ENCODE measurements at regions not wholly inside any gene's neighbourhood (a gene's known extent, or its start where the extent isn't known, plus 50 kb on each side); places are given as distances from the start of the nearest gene placed in this dataset.

DNA sequence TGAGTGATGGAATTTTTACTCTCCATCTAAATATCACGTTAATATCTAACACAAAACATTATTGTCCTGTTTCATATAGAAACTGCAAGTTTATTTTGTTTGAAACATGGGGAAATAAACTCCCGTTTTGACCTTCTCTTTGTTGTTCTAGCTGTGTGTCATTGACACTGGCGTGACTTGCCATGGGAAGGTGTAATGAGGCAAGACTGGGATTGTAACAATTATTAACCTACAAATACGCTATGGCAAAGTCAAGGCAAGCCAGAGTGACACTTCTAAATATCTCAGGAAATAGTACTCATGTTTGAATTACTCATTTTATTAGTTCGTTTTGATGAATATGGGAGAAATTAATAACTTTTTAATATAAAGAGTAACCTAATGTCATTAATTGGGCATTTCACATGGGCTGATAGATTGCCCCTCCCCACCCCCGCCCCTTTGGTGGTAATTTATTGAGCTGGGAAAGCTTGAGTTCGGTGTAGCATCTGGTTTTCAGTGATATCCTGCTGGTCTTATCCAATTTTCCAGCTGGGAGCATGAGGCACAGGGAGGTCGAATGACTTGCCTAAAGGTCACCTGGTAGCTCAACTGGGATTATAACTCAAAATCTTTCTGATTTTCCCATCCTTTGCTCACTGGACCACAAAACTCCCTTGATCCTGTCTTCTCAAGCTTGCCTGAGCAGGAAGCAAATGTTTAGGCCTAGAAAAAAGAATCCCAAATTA lies 380.6 kb upstream of the JAG1 start:
- H3K27ac Mint-ChIP-seq, result no peak overlapping the region
- H3K36me3 ChIP-seq, result no peaks in the 10 kb centered on the region
- peaks cover 12% of the 10 kb centered on the region for H3K4me1 ChIP-seq
- no peaks in the 10 kb centered on the region for H4K20me1 ChIP-seq (ENCODE audit: low read depth)
- H3K4me3 Mint-ChIP-seq, result no peak overlapping the region
- TF ChIP-seq, protein P1, sequence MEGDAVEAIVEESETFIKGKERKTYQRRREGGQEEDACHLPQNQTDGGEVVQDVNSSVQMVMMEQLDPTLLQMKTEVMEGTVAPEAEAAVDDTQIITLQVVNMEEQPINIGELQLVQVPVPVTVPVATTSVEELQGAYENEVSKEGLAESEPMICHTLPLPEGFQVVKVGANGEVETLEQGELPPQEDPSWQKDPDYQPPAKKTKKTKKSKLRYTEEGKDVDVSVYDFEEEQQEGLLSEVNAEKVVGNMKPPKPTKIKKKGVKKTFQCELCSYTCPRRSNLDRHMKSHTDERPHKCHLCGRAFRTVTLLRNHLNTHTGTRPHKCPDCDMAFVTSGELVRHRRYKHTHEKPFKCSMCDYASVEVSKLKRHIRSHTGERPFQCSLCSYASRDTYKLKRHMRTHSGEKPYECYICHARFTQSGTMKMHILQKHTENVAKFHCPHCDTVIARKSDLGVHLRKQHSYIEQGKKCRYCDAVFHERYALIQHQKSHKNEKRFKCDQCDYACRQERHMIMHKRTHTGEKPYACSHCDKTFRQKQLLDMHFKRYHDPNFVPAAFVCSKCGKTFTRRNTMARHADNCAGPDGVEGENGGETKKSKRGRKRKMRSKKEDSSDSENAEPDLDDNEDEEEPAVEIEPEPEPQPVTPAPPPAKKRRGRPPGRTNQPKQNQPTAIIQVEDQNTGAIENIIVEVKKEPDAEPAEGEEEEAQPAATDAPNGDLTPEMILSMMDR (IDR thresholded peaks at IDR 0.05), result no peak
- no peak for TF ChIP-seq EZH2 (IDR thresholded peaks at IDR 0.05)
- no peak for TF ChIP-seq EZH2phosphoT487 (IDR thresholded peaks at IDR 0.05)
- H3K9ac ChIP-seq, result no peak overlapping the region
- no peaks in the 10 kb centered on the region for H3K27me3 ChIP-seq
- no peaks in the 10 kb centered on the region for H3K36me3 Mint-ChIP-seq
- H2AFZ ChIP-seq (replicated peaks), result no peak overlapping the region
- H3K9me3 Mint-ChIP-seq, result peaks cover 3% of the 10 kb centered on the region
- H3K27ac ChIP-seq, result no peak overlapping the region
- H3K4me2 ChIP-seq, result no peak overlapping the region
- peaks cover 16% of the 10 kb centered on the region for H3K4me1 Mint-ChIP-seq
- H3K4me3 ChIP-seq, result no peak overlapping the region
- H3K9me3 ChIP-seq (ENCODE audit: low read depth), result no peaks in the 10 kb centered on the region
- peaks cover 7% of the 10 kb centered on the region for H3K27me3 Mint-ChIP-seq (ENCODE audit: insufficient read depth, low read depth)
- H3K79me2 ChIP-seq (ENCODE audit: low read depth), result no peaks in the 10 kb centered on the region
- H3F3A ChIP-seq (ENCODE audit: low read depth), result no peaks in the 10 kb centered on the region
- DNase-seq (ENCODE audit: low spot score), result no peak

DNA sequence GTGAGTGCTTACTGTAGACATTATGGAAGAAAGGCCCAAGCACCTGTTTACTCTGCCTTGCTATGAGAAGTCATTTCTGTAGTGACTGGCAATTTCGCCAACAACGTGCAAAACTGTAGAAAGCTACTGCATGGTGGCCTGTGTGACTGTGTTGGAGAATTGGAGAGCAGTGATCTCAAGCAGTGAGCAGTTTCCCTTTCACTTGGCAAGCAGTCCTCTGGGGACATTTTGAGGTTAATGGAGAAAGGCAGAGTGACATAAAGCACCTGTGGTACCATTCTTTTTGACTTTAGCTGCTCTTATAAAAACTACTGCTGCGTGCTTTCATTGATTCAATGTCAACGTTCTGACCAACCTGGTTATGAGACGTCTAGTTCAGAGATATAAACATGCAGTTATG lies 382.6 kb upstream of the JAG1 start:
- Histone ChIP-seq H3K79me2 (ENCODE audit: low read depth) (no peaks in the 10 kb centered on the region), H3K27me3 (no peaks in the 10 kb centered on the region), H2AFZ (replicated peaks) (no peak overlapping the region), H3K36me3 (no peaks in the 10 kb centered on the region), H3F3A (ENCODE audit: low read depth) (no peaks in the 10 kb centered on the region), H3K4me2 (no peak overlapping the region), H3K4me1 (peaks cover 5% of the 10 kb centered on the region), H4K20me1 (ENCODE audit: low read depth) (no peaks in the 10 kb centered on the region), H3K9me3 (ENCODE audit: low read depth) (no peaks in the 10 kb centered on the region), H3K9ac (no peak overlapping the region), H3K27ac (no peak overlapping the region), H3K4me3 (no peak overlapping the region)
- H3K27me3 Mint-ChIP-seq (ENCODE audit: insufficient read depth, low read depth), result peaks cover 7% of the 10 kb centered on the region
- H3K4me1 Mint-ChIP-seq, result peaks cover 16% of the 10 kb centered on the region
- no peak for TF ChIP-seq EZH2phosphoT487 (IDR thresholded peaks at IDR 0.05)
- TF ChIP-seq, protein P1 (IDR thresholded peaks at IDR 0.05), result no peak
- TF ChIP-seq EZH2 (IDR thresholded peaks at IDR 0.05), result no peak
- no peak for DNase-seq (ENCODE audit: low spot score)
- no peak overlapping the region for H3K4me3 Mint-ChIP-seq
- no peak overlapping the region for H3K27ac Mint-ChIP-seq
- H3K36me3 Mint-ChIP-seq, result no peaks in the 10 kb centered on the region
- H3K9me3 Mint-ChIP-seq, result peaks cover 3% of the 10 kb centered on the region

DNA sequence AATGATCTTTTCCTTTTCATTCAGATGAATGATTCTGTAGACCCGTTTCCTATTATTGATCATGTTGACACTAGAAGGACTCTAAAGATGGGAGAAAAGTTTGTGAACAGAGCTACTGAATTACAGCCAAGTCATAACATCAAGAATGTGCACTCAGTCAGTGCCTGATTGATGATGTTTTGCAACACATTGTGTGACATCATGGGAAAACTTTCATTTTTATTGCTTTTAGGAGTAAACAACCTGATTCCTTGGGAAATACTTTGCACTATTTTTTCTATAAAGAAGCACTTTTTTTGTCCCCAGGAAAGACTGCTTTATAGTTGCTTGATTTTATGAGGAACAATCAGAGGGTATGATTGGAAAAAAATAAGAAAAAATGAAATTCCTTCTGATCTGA lies 383.8 kb upstream of the JAG1 start:
- H3K27me3 ChIP-seq, result no peaks in the 10 kb centered on the region
- H3K36me3 ChIP-seq, result no peaks in the 10 kb centered on the region
- H3K9me3 ChIP-seq (ENCODE audit: low read depth), result no peaks in the 10 kb centered on the region
- H3K27me3 Mint-ChIP-seq (ENCODE audit: insufficient read depth, low read depth), result peaks cover 7% of the 10 kb centered on the region
- H3K4me2 ChIP-seq, result no peak overlapping the region
- no peaks in the 10 kb centered on the region for H3F3A ChIP-seq (ENCODE audit: low read depth)
- no peaks in the 10 kb centered on the region for H3K79me2 ChIP-seq (ENCODE audit: low read depth)
- peaks cover 11% of the 10 kb centered on the region for H3K4me1 ChIP-seq
- no peak overlapping the region for H3K27ac Mint-ChIP-seq
- no peak overlapping the region for H3K27ac ChIP-seq
- no peaks in the 10 kb centered on the region for H4K20me1 ChIP-seq (ENCODE audit: low read depth)
- H3K9me3 Mint-ChIP-seq, result peaks cover 3% of the 10 kb centered on the region
- TF ChIP-seq EZH2 (IDR thresholded peaks at IDR 0.05), result no peak
- TF ChIP-seq, protein P1 (IDR thresholded peaks at IDR 0.05), result no peak
- no peak for TF ChIP-seq EZH2phosphoT487 (IDR thresholded peaks at IDR 0.05)
- no peak overlapping the region for H3K4me3 Mint-ChIP-seq
- H3K4me3 ChIP-seq, result no peak overlapping the region
- no peak for DNase-seq (ENCODE audit: low spot score)
- H2AFZ ChIP-seq (replicated peaks), result no peak overlapping the region
- H3K4me1 Mint-ChIP-seq, result peaks cover 19% of the 10 kb centered on the region
- H3K36me3 Mint-ChIP-seq, result no peaks in the 10 kb centered on the region
- no peak overlapping the region for H3K9ac ChIP-seq
